Caco-2 (cell line): ENCODE measurements at regions not wholly inside any gene's neighbourhood (a gene's known extent, or its start where the extent isn't known, plus 50 kb on each side); places are given as distances from the start of the nearest gene placed in this dataset.

Experiments
- BruUV-seq: library from RNA; stranded (reverse); fragments of 400-500 nt; replicated peaks from 2 replicates; lab custom pipeline; 2021; lab: Mats Ljungman, UMichigan
- CTCF ChIA-PET: fragments of 300-600 bp; sonication (Branson Sonifier 250); formaldehyde crosslinking; loops from one replicate; lab custom pipeline; 2022; ENCODE audit warnings: antibody characterized with exemption; lab: Charles Lee
- POLR2A ChIA-PET: fragments of 300-600 bp; sonication (Branson Sonifier 250); formaldehyde crosslinking; loops from one replicate; lab custom pipeline; 2022; ENCODE audit warnings: antibody characterized with exemption; lab: Charles Lee
- DNase-seq, 2 experiments: peaks; one replicate each; pipeline versions ENCODE4 v3.0.0 to v3.0.0-alpha.2; 2020 to 2022
- H3K27me3 ChIP-seq: replicated peaks from 2 replicates; pipeline ENCODE4 v1.6.0; 2011; ENCODE audit warnings: low read length; ENCODE audit not compliant: control insufficient read depth, insufficient read depth
- H3K36me3 ChIP-seq: 2 replicates; pipeline ENCODE4 v1.5.1; 2011; ENCODE audit warnings: low read length; ENCODE audit not compliant: control insufficient read depth, insufficient read depth
- H3K4me1 ChIP-seq: fragments of 250-450 bp; sonication (Bioruptor Pico); 2 replicates; pipeline ENCODE4 v1.5.1; 2020; ENCODE audit warnings: mild to moderate bottlenecking
- H3K4me3 ChIP-seq: 2 replicates; pipeline ENCODE4 v1.5.1; 2011; ENCODE audit warnings: low read depth, mild to moderate bottlenecking, control low read depth, low read length
- H3K9me3 ChIP-seq: fragments of 250-450 bp; sonication (Bioruptor Pico); 2 replicates; pipeline ENCODE4 v1.5.1; 2020; ENCODE audit warnings: mild to moderate bottlenecking, moderate library complexity
- H3K27ac Mint-ChIP-seq: one replicate; pipeline ENCODE4 v1.8.0; 2022; ENCODE audit warnings: mixed read lengths; ENCODE audit not compliant: unreplicated experiment
- H3K27me3 Mint-ChIP-seq: one replicate; pipeline ENCODE4 v1.8.0; 2022; ENCODE audit warnings: mixed read lengths; ENCODE audit not compliant: insufficient read depth, unreplicated experiment
- H3K36me3 Mint-ChIP-seq: one replicate; pipeline ENCODE4 v1.8.0; 2022; ENCODE audit warnings: mild to moderate bottlenecking, mixed read lengths; ENCODE audit not compliant: insufficient read depth, unreplicated experiment
- H3K4me1 Mint-ChIP-seq: one replicate; pipeline ENCODE4 v1.8.0; 2022; ENCODE audit warnings: low read depth, mixed read lengths; ENCODE audit not compliant: unreplicated experiment
- H3K4me3 Mint-ChIP-seq: one replicate; pipeline ENCODE4 v1.8.0; 2022; ENCODE audit warnings: mild to moderate bottlenecking, moderate library complexity, mixed read lengths; ENCODE audit not compliant: unreplicated experiment
- H3K9me3 Mint-ChIP-seq: one replicate; pipeline ENCODE4 v1.8.0; 2022; ENCODE audit warnings: mixed read lengths; ENCODE audit not compliant: unreplicated experiment
- CTCF ChIP-seq, 2 experiments: fragments of 200-600 bp in 1 of 2; IDR thresholded peaks; 1 replicate in 1 of 2; 2 replicates in 1 of 2; pipeline versions ENCODE4 v1.5.1 to v1.8.0; 2011 to 2022; ENCODE audit warnings: antibody characterized with exemption in 1 of 2, control low read depth in 1 of 2, inconsistent platforms in 1 of 2, low read depth in 1 of 2, low read length in 1 of 2, mild to moderate bottlenecking in 1 of 2, moderate library complexity in 1 of 2; ENCODE audit not compliant: insufficient read depth in 1 of 2, severe bottlenecking in 1 of 2, unreplicated experiment in 1 of 2
- intact Hi-C: fragments of 100-400 bp; cut with micrococcal nuclease; formaldehyde crosslinking; loops from one replicate; pipeline ENCODE4 v1.10.0; 2022; ENCODE audit not compliant: unreplicated experiment

GRCh38 chrX:82219129-82219528 lies 1017.2 kb downstream of the SH3BGRL start:
- intact Hi-C loops = loop anchor here (2.0 to 5.0 kb wide), 2 partner anchors 260 to 593 kb away; no protein-coding TSS in a partner anchor
- BruUV-seq = no TSS peak
- no peak overlapping the region for H3K4me3 ChIP-seq

GRCh38 chrX:82224961-82225360 lies 1023.1 kb downstream of the SH3BGRL start:
- no peaks in the 10 kb centered on the region for H3K36me3 Mint-ChIP-seq
- no peaks in the 10 kb centered on the region for H3K4me1 Mint-ChIP-seq
- TF ChIP-seq CTCF (IDR thresholded peaks at IDR 0.05; ENCODE audit: insufficient read depth in 1 of 2, low read depth in 1 of 2, low read length in 1 of 2, severe bottlenecking in 1 of 2, unreplicated experiment in 1 of 2) = no peak
- no peaks in the 10 kb centered on the region for H3K9me3 Mint-ChIP-seq
- H3K27ac Mint-ChIP-seq = no peak overlapping the region
- no peak overlapping the region for H3K4me3 Mint-ChIP-seq
- no TSS peak for BruUV-seq
- no peaks in the 10 kb centered on the region for H3K4me1 ChIP-seq
- H3K27me3 ChIP-seq = no peaks in the 10 kb centered on the region
- ChIA-PET POLR2A (no interaction called here), CTCF (no interaction called here)
- intact Hi-C loops = no loop called here
- H3K4me3 ChIP-seq = no peak overlapping the region
- no peaks in the 10 kb centered on the region for H3K9me3 ChIP-seq
- DNase-seq = no peak
- H3K27me3 Mint-ChIP-seq = no peaks in the 10 kb centered on the region
- H3K36me3 ChIP-seq = no peaks in the 10 kb centered on the region

More at GRCh38 chrX:82219129-82219528, 1017.2 kb downstream of the SH3BGRL start:
- DNase-seq = no peak
- Histone ChIP-seq H3K27me3 (no peaks in the 10 kb centered on the region), H3K36me3 (no peaks in the 10 kb centered on the region), H3K4me1 (no peaks in the 10 kb centered on the region), H3K9me3 (no peaks in the 10 kb centered on the region)
- Mint-ChIP-seq H3K27ac (no peak overlapping the region), H3K4me1 (no peaks in the 10 kb centered on the region), H3K9me3 (no peaks in the 10 kb centered on the region), H3K36me3 (no peaks in the 10 kb centered on the region), H3K4me3 (no peak overlapping the region), H3K27me3 (no peaks in the 10 kb centered on the region)
- CTCF ChIA-PET = interaction anchor here (2.2 kb wide), 1 partner anchor 457 kb away, joined by 6 read pairs; no protein-coding TSS in a partner anchor
- POLR2A ChIA-PET = no interaction called here
- TF ChIP-seq CTCF (IDR thresholded peaks at IDR 0.05; ENCODE audit: insufficient read depth in 1 of 2, low read depth in 1 of 2, low read length in 1 of 2, severe bottlenecking in 1 of 2, unreplicated experiment in 1 of 2) = no peak

GRCh38 chrX:82230013-82230412 lies 1028.1 kb downstream of the SH3BGRL start:
- Histone ChIP-seq H3K36me3 (no peaks in the 10 kb centered on the region), H3K27me3 (no peaks in the 10 kb centered on the region), H3K9me3 (no peaks in the 10 kb centered on the region), H3K4me1 (no peaks in the 10 kb centered on the region), H3K4me3 (no peak overlapping the region)
- ChIA-PET POLR2A (no interaction called here), CTCF (no interaction called here)
- DNase-seq = peak in 1 of 2 experiments; percentile 2
- no peaks in the 10 kb centered on the region for H3K9me3 Mint-ChIP-seq
- no peaks in the 10 kb centered on the region for H3K27me3 Mint-ChIP-seq
- no peak overlapping the region for H3K4me3 Mint-ChIP-seq
- H3K4me1 Mint-ChIP-seq = no peaks in the 10 kb centered on the region
- intact Hi-C loops = loop anchor here (1.0 kb wide), 1 partner anchor 142 kb away; no protein-coding TSS in a partner anchor
- no peak overlapping the region for H3K27ac Mint-ChIP-seq
- H3K36me3 Mint-ChIP-seq = no peaks in the 10 kb centered on the region
- TF ChIP-seq CTCF (IDR thresholded peaks at IDR 0.05; ENCODE audit: insufficient read depth in 1 of 2, low read depth in 1 of 2, low read length in 1 of 2, severe bottlenecking in 1 of 2, unreplicated experiment in 1 of 2) = no peak
- BruUV-seq = no TSS peak
